Right forelimb (tissue), 1 donor: ENCODE measurements at regions not wholly inside any gene's neighbourhood (a gene's known extent, or its start where the extent isn't known, plus 50 kb on each side); places are given as distances from the start of the nearest gene placed in this dataset.

ENCODE experiments used
- DNase-seq: peaks from one replicate; pipeline ENCODE4 v3.0.0-alpha.2; 2018

DNA sequence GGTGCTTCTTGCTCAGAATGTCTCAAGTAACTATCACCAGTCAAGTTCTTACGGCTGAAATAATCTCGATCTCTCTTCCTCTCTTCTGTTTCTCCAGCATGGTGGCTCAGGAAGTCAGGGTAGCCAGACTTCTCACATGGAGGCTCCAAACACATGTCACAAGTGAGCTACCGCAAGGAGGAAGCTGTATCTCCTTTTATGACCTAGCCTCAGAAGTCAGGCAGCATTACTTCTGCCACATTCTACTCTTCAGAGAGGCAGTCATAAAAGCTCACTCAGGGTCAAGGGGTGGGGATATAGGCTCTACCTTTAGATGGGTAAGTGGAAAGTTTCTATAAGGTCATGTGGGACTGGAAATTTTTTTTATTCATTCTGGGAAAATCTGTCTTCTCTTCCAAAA, 86.6 kb upstream of the NEO1 start:
- DNase-seq, result no peak

DNA sequence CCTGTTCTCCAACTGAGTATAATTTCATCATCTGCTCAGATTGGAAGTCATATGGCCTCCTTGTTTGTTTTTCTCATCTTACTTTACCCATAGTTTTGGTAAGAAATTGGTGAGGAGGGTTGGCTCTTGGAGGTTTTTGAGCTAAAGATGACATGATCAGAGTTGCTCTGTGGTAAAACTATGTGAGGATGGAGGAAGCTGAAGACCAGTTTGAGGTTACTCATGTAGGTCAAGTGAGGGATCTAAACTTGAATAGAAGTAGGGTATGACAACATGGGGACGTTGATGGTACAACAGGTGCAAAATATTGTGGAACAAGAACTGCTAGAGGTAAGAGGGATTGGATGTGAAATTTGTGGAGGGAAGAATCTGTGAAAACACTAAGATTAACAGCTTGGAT, 87.7 kb upstream of the NEO1 start:
- DNase-seq, result no peak

DNA sequence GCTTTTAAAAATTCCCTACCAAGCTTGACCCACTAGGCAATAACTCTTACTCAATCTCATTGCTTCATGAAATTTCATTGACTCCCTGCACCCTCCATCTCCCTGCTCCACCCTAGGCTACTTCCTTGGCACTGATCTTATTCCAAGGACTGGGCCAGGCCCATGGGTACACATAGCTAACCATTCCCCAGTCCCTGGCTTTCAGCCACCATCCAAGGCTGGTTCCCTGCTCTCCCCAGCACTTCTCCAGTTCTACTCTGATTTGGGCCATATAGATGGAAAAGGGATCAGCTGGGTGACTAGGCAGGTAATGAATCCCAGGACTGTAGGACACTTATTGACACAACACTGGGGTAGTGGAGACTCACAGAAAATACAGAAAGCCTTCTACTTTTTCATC, 88.1 kb upstream of the NEO1 start:
- DNase-seq, result no peak

DNA sequence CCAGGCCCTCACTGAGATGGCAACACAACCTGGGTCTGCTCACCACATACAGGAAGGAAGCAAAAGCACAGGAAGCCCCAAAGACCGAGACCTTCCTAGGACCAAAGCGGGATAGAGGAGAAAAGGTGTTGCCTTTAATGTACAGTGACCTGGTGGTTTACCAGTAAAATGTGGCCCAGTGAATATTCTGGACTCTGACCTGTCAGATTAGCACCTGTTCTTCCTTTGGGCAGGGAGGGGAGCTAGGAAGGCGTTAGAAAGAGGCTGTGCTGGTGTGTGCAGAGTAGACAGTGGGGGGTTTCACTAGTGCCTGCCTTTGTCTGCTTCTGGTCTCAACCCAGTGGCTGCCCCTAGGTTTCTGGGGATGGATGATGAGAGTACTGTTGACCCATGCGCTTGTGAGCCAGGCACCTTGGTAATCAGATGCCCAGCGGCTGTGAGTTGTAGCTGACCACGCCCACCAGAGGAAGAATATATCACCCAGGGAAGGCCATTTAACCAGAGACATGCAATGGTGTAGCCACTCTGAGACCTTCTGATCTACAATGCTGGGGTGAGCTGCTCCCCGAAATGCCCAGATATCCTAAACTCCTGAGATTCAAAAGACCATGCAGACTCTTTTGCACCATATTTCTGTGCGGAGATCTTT, 90.1 kb upstream of the NEO1 start:
- no peak for DNase-seq

DNA sequence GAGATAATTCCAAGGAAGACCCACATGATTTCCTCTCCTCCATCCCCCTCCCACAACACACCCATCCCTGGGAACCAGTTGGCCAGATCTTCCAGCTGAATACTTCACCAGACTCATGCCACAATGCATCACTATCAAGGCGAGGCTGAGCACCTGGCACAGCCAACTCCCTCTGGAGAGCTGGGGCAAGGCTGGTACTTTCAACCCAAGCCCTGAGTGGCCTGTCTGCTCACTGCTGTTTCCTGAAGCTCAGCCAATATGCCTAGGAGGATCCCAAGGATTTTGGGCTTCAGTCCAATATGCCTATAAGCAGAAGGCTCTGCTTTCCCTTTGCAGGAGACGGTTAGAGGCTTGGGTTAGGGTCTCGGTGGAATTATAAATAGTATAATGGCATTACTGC, 90.9 kb upstream of the NEO1 start:
- no peak for DNase-seq

DNA sequence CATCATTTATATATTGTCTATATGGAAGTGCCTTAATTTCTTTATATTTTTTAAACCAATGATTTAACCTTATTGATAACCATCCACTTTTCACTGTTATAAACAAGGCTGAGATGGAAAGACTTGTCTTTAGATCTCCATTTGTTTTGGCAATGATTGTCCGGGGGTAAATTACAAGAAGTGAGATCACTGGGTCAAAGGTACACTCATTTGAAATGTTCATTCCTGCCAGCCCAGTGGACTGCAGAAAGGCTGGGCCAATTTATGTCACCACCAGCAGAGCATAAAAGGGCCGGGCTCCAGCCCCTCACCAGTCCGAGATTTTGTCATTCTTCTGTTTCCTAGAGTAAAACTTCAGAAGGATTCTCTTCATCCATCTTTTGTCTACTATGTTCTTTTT, 93.6 kb upstream of the NEO1 start:
- DNase-seq, result no peak

DNA sequence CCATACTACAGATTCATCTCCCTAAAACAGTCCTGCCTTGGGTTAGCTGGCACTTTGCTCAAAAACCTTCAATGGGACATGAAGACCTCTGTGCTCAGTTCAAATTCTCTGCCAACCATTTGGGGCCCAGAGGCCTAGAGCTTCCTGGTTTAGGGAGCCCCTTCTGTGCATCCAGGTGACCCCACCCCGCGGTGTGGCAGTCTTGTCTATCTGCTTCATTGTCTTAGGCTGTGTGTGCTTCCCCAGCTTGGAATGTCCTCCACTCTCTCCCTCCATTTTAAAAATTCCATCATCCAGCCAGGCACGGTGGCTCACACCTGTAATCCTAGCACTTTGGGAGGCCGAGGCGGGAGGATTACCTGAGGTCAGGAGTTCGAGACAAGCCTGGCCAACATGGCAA, 99.0 kb upstream of the NEO1 start:
- no peak for DNase-seq

DNA sequence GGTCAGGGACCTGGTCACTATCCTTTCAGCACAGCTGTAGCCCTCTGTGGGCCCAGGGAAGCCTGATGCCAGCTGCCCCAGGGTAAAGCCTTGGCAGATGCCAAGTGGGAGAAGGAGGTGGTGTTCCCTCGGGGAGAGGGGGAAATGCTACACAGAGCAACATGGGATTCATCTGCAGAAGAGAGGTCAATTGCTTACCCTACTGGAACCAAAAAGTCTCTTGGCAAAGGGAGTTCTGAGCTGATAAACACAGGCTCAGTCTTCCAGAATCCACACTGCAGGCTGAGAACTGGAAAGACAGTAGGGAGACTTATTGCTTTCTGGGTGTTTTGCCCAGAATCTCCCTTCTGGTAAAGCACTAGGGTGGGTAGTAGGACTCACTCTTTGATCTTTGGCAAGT, 100.1 kb upstream of the NEO1 start:
- no peak for DNase-seq

DNA sequence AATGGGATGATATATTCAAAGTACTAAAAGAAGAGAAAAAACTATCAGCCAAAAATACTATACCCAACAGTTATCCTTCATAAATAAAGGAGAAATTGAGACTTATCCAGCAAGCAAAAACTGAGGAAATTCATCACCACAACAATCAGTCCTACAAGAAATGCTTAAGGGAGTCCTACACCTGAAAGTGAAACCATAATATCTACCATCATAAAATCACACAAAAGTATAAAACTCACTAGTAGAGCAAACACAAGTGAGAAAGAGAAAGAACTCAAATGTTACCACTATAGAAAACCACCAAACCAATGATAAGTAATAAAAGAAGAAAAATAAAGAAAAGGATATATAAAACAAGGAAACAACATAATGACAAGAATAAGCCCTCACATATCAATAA, 103.6 kb upstream of the NEO1 start:
- no peak for DNase-seq

DNA sequence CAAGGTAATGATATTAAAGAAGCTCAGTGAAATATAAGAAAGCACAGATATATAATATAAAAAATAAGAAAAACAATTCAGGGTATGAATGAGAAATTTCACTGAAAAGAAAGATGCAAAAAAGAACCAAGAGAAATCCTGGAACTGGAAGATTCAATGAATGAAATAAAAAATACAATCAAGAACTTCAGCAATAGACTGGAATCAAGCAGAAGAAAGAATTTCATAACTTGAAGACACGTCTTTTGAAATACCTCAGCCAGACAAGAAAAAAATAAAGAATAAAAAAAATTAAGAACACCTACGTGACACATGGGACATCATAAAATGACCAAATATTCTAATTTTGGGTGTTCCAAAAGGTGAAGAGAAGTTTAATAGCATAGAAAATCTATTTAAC, 104.6 kb upstream of the NEO1 start:
- DNase-seq, result no peak

DNA sequence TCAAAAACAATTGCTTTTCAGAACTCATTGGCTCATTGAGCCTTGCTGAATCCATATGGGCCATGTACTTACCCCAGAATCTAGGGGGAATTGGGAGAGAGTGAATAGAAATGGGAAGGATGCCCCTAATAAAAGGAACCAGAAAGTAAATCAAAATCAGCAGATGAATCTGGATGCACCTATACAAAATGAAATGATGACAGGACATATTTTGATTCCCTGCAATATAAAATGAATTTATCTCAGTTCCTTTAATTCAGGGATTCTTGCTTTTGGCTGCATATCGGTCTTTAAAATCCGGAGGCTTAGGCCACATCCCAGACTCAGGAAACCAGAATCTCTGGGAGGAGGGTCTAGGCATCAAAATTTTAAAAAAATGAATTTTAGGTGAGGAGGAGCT, 107.7 kb upstream of the NEO1 start:
- no peak for DNase-seq

DNA sequence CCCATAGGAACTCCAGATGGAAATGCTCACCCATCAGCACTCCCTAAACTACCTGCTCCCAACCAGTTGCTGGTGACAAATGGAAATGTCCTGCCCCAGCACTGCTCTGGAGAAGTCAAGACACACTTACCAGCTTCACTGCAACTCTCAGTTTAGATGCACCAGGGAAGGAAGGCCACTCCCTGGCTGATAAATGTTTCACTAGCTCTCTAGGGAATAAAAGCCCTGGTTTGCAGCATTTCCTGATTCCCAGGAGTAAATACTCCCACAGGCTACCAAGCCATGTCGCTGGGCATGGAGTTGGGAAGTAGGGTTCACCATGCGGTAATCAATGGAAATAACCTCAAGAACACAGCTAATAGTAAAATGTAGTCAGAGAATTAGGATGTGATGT, 112.0 kb upstream of the NEO1 start:
- DNase-seq, result no peak

DNA sequence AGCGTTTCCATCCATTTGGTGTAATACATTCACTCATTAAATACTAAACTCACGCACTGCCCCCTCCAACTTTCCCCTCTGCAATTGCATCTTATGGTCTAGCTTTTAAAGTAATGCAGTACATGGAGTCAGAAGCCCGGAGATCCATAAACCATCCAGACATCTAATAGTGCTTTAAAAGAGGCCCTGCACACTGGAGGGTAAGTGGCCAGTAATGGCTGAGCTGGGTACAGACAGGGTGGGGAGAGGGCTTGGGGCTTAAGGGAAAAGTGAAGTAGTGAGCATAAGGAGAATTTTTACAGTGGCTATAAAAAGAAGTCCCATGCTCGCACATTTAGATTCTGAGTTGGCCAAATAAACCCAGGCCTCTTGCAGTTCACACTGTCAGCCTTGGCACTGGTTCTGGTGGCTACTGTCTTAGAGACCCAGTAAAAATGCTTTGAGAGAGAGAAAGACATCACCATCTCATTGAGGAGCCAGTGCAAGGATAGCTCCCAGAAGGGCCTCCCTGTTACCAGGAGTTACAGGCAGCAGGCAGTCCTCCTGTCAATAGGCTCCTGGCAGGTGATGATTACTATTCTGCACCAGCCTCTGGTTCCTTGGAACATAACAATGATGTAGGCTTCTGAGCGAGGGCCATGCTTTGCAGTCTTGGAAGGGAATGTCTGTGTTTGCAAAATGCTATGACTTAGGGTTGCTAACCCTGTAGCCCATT, 112.6 kb upstream of the NEO1 start:
- no peak for DNase-seq

DNA sequence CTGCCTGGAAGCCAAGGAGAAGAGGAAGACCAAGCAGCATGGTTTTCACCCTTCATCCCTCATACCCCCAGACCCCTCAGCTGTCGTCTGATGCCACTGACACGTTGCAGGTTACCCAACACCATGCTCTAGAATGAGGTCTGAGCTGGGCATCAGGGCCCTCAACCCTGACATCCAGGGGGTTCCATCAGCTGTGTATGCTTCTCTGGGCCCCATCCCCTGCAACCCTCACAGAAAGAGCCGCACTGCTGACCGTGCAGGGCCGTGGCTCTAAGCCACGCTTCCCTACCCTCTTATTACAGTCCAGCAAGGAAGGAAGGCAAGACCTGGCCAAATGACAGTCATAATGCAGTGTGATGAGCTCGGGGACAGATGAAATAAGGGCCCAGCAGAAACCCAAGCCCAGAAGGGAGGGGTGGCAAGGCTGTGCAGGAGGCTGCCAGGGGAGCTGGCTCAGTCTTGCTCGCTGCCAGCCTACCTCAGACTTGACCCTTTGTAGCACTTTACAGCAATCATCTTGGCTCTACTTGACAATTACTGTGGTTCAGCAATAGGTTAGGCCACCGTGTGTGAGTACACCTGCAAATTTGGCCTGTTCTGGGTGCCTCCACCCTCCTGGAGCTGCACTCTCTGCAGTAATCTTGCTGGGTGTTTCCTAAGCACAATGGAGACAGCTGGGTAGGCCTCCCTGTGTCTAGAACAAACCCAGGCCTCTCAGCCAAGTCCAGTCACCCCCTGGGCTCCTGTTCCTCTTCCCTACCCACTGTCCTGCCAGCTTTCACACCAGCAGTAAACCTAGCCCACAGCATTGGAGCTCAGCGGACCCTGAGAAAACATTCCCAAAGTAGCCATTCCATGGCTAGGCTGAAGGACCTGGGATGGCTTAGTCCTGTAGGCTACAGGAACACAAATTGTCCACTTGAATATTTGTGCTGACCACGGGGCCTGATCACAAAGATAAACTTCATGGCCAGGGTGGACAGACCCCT, 115.3 kb upstream of the NEO1 start:
- DNase-seq, result no peak

DNA sequence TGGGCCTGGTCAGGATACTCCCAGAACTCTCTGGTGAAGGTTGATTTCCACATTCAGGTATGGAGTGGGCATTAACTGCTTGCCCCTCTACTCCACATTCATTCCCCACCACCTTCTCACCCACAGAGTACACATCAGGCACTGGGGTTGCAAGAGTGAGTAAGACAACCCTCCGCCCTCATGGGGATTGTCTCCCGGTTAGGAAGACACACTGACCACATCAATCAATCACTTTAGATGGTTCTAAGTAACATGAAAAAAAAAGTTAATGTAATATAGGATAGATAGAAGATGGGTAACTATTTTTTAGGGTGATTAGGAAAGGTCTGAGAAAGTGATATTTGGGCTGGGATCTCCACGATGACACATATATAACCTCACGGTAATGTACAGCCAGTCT, 116.0 kb upstream of the NEO1 start:
- no peak for DNase-seq

DNA sequence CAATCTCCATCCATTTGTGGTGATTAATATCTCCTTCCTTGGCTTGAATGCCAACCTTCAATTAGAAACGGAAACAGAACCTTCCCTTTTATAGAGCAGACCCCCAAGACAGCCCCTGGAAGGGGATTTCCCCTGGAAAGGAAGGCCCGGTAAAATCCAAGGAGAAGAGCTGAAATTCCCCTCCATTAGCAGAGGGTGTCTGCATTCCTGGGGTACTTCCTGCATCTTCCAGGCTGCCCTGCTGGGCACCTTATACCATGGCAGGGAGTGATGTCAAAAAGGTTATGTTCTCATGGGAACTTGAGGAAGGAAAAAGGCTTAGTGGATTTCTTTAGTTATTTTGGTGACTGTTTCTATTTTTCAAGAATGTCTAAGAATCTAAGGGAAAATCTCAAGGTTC, 116.7 kb upstream of the NEO1 start:
- no peak for DNase-seq

DNA sequence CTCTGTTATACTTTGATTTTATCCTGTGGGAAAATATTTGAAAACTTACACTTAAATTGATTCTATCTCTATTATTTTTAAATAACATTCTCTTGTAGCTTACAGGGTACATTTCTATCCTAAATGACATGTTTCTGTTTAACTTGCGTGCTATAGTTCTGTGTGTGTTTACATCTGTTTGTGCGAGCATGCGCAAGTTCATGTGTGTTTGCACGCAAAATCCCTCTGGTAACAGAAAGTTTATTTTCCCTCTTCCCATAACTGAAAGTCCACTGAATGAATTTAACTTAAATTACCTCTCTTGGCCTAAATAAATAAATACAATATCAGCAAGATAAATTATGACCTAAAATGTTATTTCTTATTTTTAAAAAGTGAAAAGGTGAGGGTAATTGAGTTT, 117.3 kb upstream of the NEO1 start:
- DNase-seq, result no peak

DNA sequence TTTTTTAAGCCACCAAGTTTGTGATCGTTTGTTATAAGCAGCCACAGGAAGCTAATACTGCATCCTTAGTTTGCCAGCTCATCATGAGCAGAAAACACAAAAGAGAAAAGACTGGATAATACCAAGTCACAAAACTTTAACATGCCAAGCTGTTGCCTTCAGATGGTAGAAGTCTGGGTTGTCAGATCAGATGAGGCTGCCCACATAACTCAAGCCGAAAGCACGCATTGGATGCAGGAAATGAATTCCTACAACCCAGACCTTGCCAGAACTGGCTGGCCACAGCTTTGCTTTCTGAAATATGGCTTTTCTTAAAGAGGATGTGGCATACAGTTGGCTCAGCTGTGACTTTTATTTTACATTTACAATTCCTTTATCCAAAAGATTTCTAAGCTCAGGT, 118.3 kb upstream of the NEO1 start:
- no peak for DNase-seq

DNA sequence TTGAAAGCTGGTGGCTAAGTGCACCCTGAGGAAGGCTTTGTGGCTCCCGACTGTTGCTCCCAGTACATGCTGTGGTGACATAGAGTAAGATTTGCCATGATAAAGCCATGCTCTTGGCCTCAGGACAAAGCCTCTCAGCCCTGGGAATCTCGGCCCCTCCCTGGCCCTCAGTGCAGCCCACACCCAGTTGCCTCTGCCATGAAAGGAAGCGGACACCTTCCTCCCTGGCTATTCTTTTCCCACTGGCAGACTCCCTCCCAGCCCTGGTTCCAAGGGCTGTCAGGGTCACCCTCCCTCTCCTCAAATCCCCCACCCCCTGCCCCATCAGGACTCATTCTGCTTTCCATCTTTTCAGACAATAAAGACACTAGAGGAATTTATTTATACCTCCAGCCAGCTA, 119.8 kb upstream of the NEO1 start:
- no peak for DNase-seq

DNA sequence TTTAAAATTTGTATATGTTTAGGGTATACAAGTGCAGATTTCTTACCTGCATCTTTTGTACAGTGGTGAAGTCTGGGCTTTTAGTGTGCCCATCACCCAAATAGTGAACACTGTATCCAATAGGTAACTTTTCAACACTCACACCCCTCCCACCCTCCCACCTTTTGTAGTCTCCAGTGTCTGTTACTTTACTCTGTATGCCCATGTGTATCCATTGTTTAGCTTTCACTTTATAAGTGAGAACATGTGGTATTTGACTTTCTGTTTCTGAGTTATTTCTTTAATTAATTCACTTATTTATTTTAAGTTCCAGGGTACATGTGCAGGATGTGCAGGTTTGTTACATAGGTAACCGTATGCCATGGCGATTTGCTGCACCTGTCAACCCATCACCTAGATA, 124.8 kb upstream of the NEO1 start:
- DNase-seq, result no peak

DNA sequence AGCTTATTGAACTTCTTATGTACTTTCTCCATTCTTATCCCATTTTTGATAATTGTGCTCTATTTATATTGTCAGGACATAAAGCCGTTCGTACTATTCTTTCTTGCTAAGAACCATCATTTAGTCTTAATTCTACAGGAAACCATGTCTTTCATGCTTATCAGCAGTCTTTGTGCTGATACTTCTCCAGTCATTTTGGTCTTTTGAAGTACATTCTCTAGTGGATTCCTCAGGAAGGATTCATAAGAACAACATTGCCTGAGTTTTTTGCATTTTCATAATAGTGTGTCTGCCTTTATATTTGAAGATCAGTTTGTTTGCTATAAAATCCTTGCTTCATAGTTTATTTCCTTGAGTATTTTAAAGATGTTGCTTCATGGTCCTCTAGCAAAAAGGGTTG, 126.6 kb upstream of the NEO1 start:
- DNase-seq, result no peak

DNA sequence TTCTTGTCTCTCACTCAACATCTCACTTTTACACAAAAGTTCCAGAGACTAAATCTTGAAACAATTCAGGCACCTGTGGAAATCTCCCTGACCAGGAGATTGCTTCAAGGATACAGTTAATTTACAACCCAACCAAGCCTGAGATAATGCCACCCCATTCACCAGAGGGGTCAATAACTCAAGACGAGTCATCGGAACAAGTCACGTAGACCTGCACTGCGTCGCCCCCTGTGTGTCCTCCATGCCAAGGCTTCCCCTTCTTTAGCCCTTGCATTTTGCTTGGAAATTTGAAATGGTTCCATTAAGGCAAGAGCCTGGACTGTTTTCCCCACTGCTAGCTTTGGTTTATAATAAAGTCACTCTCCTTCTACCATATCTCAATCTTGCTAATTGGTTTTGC, 129.0 kb upstream of the NEO1 start:
- no peak for DNase-seq

DNA sequence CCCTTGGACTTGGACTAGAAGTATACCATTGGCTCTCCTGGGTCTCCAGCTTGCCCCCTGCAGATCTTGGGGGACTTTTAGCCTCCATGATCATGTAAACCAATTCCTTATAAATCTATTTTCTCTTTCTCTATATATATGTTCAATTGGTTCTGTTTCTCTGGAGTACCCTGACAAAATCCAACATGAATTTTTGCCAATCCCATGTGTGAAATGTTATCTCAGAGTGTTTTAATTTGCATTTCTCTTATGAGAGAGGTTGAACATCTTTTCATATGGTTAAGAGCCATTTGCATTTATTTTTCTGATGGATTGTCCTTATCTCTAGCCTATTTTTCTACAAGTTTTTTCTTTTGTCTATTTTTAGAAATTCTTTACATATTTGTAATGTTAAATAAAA, 131.7 kb upstream of the NEO1 start:
- no peak for DNase-seq

DNA sequence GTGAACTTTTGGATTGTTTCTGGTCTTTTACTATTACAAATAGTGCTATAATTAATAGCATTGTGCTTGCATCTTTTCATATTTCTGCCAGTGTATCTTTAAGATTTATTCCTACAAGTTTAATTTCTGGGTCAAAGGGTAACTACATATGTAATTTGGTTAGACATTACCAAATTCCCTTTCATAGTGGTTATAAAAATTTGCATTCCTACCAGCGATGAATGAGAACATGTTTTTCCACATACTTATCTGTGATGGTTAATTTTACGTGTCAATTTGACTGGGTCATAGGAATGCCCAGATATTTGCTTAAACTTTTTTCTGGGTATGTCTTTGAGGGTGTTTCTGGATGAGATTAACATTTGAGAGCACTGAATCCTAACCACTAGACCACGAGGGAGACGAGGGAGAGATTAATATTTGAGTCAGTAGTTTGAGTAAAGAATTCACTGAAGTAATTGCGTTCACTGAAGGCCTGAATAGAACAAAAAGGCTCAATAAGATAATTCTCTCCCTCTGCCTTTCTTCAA, 132.3 kb upstream of the NEO1 start:
- no peak for DNase-seq
